Thoracic aorta (tissue), 2 donors: ENCODE measurements at regions not wholly inside any gene's neighbourhood (a gene's known extent, or its start where the extent isn't known, plus 50 kb on each side); places are given as distances from the start of the nearest gene placed in this dataset.

ENCODE experiments used
- ATAC-seq: fragments of 150-250 bp; one replicate; pipeline ENCODE4 v1.8.0; 2017; ENCODE audit warnings: low read depth; ENCODE audit not compliant: insufficient number of reproducible peaks, low FRiP score
- DNase-seq: peaks from one replicate; pipeline ENCODE4 v3.0.0-alpha.2; 2020; ENCODE audit warnings: low spot score
- H3K27ac ChIP-seq, 2 donors: fragments of 200-600 bp; sonication (generic); 1 replicate in 1 of 2; 2 replicates in 1 of 2; pipeline ENCODE4 v1.5.1; 2016; ENCODE audit warnings: mild to moderate bottlenecking in 2 of 2, moderate library complexity in 2 of 2
- H3K27me3 ChIP-seq: fragments of 200-600 bp; sonication (generic); replicated peaks from 2 replicates; pipeline ENCODE4 v1.6.0; 2016; ENCODE audit warnings: mild to moderate bottlenecking; ENCODE audit not compliant: insufficient read depth
- H3K36me3 ChIP-seq: fragments of 200-600 bp; sonication (generic); one replicate; pipeline ENCODE4 v1.5.1; 2016
- H3K4me1 ChIP-seq, 2 donors: fragments of 200-600 bp; sonication (generic); 1 replicate in 1 of 2; 2 replicates in 1 of 2; pipeline versions ENCODE4 v1.5.1 to v1.6.0; 2016; ENCODE audit warnings: low read depth in 2 of 2, mild to moderate bottlenecking in 1 of 2; ENCODE audit not compliant: control insufficient read depth in 1 of 2
- H3K4me3 ChIP-seq: fragments of 200-600 bp; sonication (generic); 2 replicates; pipeline ENCODE4 v1.5.1; 2016; ENCODE audit warnings: mild to moderate bottlenecking
- H3K9me3 ChIP-seq: fragments of 200-600 bp; sonication (generic); 2 replicates; pipeline ENCODE4 v1.5.1; 2016
- CTCF ChIP-seq: fragments of 200-600 bp; sonication (generic); IDR thresholded peaks from one replicate; pipeline ENCODE4 v1.5.1; 2019; ENCODE audit warnings: antibody characterized with exemption

- no peak for ATAC-seq
- Histone ChIP-seq H3K4me3 (no peak overlapping the region), H3K27me3 (no peaks in the 10 kb centered on the region), H3K27ac (no peak overlapping the region), H3K9me3 (no peaks in the 10 kb centered on the region), H3K36me3 (no peaks in the 10 kb centered on the region), H3K4me1 (no peaks in the 10 kb centered on the region)
- no peak for TF ChIP-seq CTCF
- no peak for DNase-seq
These were observed 165.1 kb downstream of the DIRAS2 start for GRCh38 chr9:90477535-90477934.

- Histone ChIP-seq H3K27ac (no peak overlapping the region), H3K9me3 (no peaks in the 10 kb centered on the region), H3K36me3 (no peaks in the 10 kb centered on the region), H3K4me1 (no peaks in the 10 kb centered on the region), H3K27me3 (no peaks in the 10 kb centered on the region), H3K4me3 (no peak overlapping the region)
- DNase-seq (no peak), ATAC-seq (no peak)
- no peak for TF ChIP-seq CTCF
These were observed 163.8 kb downstream of the DIRAS2 start for GRCh38 chr9:90478821-90479220.

GRCh38 chr9:90485028-90485427 is 157.6 kb downstream of the DIRAS2 start:
- Histone ChIP-seq H3K27me3 (no peaks in the 10 kb centered on the region), H3K4me3 (no peak overlapping the region), H3K9me3 (no peaks in the 10 kb centered on the region), H3K4me1 (no peaks in the 10 kb centered on the region), H3K36me3 (no peaks in the 10 kb centered on the region), H3K27ac (no peak overlapping the region)
- TF ChIP-seq CTCF = no peak
- ATAC-seq (no peak), DNase-seq (no peak)

GRCh38 chr9:90489066-90489465 is 153.6 kb downstream of the DIRAS2 start:
- ATAC-seq (no peak), DNase-seq (no peak)
- H3K27me3 ChIP-seq = no peaks in the 10 kb centered on the region
- H3K4me3 ChIP-seq = no peak overlapping the region
- H3K4me1 ChIP-seq = no peaks in the 10 kb centered on the region
- TF ChIP-seq CTCF = no peak
- H3K36me3 ChIP-seq = no peaks in the 10 kb centered on the region
- H3K9me3 ChIP-seq = peaks cover 3% of the 10 kb centered on the region
- no peak overlapping the region for H3K27ac ChIP-seq

- no peak for TF ChIP-seq CTCF
- Histone ChIP-seq H3K4me3 (no peak overlapping the region), H3K9me3 (no peaks in the 10 kb centered on the region), H3K27ac (no peak overlapping the region), H3K4me1 (no peaks in the 10 kb centered on the region), H3K27me3 (no peaks in the 10 kb centered on the region), H3K36me3 (no peaks in the 10 kb centered on the region)
- no peak for ATAC-seq
- no peak for DNase-seq
These were observed 142.9 kb downstream of the DIRAS2 start for GRCh38 chr9:90499761-90500160.
